CD4-positive, alpha-beta T cell treated with Interferon gamma for 1 hour (primary cell): ENCODE measurements at regions not wholly inside any gene's neighbourhood (a gene's known extent, or its start where the extent isn't known, plus 50 kb on each side); places are given as distances from the start of the nearest gene placed in this dataset.
A peak's percentile ranks its signal among the peaks of the same experiment; 100 is the strongest.
"Not testable (repeated sequence)": the region's sequence is repeated elsewhere in the genome, so short reads cannot be mapped to it uniquely, and the experiment has no call there.

Experiments
- DNase-seq: peaks from one replicate; pipeline ENCODE4 v3.0.0-alpha.2; 2020

- no peak for DNase-seq
These were observed 158.5 kb downstream of the KLRB1 start for GRCh38 chr12:9449181-9449580.

GRCh38 chr12:9448648-9449047, 159.1 kb downstream of the KLRB1 start:
- not testable (repeated sequence) for DNase-seq

GRCh38 chr12:9447791-9448614, 159.7 kb downstream of the KLRB1 start:
- DNase-seq, result peak; percentile 93

- DNase-seq, result not testable (repeated sequence)
These were observed 160.6 kb downstream of the KLRB1 start for GRCh38 chr12:9446883-9447761.

GRCh38 chr12:9440428-9440827, 167.3 kb downstream of the KLRB1 start:
- DNase-seq, result not testable (repeated sequence)

GRCh38 chr12:9435682-9436081, 172.0 kb downstream of the KLRB1 start:
- DNase-seq, result not testable (repeated sequence)

GRCh38 chr12:9430385-9430784, 177.3 kb downstream of the KLRB1 start:
- DNase-seq, result not testable (repeated sequence)

- not testable (repeated sequence) for DNase-seq
These were observed 178.9 kb downstream of the KLRB1 start for GRCh38 chr12:9428856-9429255.

- DNase-seq, result not testable (repeated sequence)
These were observed 182.3 kb downstream of the KLRB1 start for GRCh38 chr12:9425429-9425828.

GRCh38 chr12:9424175-9424740, 183.5 kb downstream of the KLRB1 start:
- DNase-seq, result not testable (repeated sequence)

- DNase-seq, result not testable (repeated sequence)
These were observed 185.0 kb downstream of the KLRB1 start for GRCh38 chr12:9422689-9423088.

GRCh38 chr12:9421520-9422086, 186.1 kb downstream of the KLRB1 start:
- DNase-seq, result not testable (repeated sequence)

- not testable (repeated sequence) for DNase-seq
These were observed 186.7 kb downstream of the KLRB1 start for GRCh38 chr12:9420817-9421519.

GRCh38 chr12:9418669-9419041, 189.1 kb downstream of the KLRB1 start:
- DNase-seq, result not testable (repeated sequence)

GRCh38 chr12:9417947-9418668, 189.6 kb downstream of the KLRB1 start:
- not testable (repeated sequence) for DNase-seq

- DNase-seq, result not testable (repeated sequence)
These were observed 190.4 kb downstream of the KLRB1 start for GRCh38 chr12:9417341-9417740.

GRCh38 chr12:9416346-9416745, 191.4 kb downstream of the KLRB1 start:
- not testable (repeated sequence) for DNase-seq

- DNase-seq, result not testable (repeated sequence)
These were observed 191.8 kb downstream of the KLRB1 start for GRCh38 chr12:9415898-9416297.

- not testable (repeated sequence) for DNase-seq
These were observed 193.9 kb downstream of the KLRB1 start for GRCh38 chr12:9413862-9414261.

- DNase-seq, result not testable (repeated sequence)
These were observed 195.3 kb downstream of the KLRB1 start for GRCh38 chr12:9412459-9412858.

GRCh38 chr12:9411616-9412268, 196.0 kb downstream of the KLRB1 start:
- not testable (repeated sequence) for DNase-seq
